GM11168 (cell line): ENCODE measurements at regions not wholly inside any gene's neighbourhood (a gene's known extent, or its start where the extent isn't known, plus 50 kb on each side); places are given as distances from the start of the nearest gene placed in this dataset.

ENCODE experiments used
- in situ Hi-C: fragments of 300-500 bp; cut with MboI; formaldehyde crosslinking; loops from one replicate; pipeline ENCODE4 v1.12.0; 2022; ENCODE audit warnings: low sequenced_read_pairs; ENCODE audit not compliant: unreplicated experiment

DNA sequence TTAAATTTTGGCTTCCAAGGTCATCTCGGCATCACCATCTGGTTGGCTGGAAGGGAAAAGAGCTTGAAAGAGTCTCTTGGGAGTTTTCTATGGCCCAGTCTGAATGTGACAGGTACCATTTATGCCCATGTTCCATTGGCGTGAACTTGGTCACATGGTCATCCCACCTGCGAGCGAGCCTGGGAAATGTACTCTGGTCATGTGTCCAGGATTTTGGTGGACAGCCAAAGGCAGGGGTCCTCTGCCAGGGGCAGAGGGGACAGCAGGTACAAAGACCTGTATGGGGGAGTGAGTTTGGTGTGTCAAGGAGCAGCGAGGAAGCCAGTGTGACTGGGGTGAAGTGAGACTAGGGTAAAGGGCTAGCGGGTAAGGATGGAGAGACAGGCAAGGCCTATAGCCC, 112.6 kb downstream of the CDC5L start:
- in situ Hi-C loops = no loop called here

GRCh38 chr6:44503471-44503870, 116.0 kb downstream of the CDC5L start:
- in situ Hi-C loops = no loop called here

GRCh38 chr6:44504301-44504791, 116.8 kb downstream of the CDC5L start:
- in situ Hi-C loops = no loop called here

DNA sequence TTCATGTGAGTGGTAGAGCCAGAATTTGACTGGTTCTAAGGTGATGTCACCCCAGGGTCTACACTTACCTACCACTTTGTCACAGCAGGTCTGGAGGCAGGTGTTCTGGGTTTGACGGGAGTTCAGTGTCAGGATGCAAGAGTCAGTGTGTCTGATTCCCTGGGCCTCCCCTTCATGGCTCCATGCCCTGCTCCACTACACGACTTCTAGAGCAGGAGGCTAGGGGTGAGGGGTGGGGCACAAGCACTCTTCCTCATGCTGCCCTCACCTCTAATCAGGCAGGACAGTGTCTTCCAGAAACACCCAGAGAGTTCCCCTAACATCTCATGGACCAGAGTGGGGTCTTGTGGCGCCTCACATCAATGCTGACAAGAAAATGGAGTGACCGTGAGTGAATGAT, 118.2 kb downstream of the CDC5L start:
- in situ Hi-C loops = no loop called here

- in situ Hi-C loops = no loop called here
These were observed 119.5 kb downstream of the CDC5L start for GRCh38 chr6:44507014-44507413.

- in situ Hi-C loops = no loop called here
These were observed 121.1 kb downstream of the CDC5L start for GRCh38 chr6:44508646-44509045.

DNA sequence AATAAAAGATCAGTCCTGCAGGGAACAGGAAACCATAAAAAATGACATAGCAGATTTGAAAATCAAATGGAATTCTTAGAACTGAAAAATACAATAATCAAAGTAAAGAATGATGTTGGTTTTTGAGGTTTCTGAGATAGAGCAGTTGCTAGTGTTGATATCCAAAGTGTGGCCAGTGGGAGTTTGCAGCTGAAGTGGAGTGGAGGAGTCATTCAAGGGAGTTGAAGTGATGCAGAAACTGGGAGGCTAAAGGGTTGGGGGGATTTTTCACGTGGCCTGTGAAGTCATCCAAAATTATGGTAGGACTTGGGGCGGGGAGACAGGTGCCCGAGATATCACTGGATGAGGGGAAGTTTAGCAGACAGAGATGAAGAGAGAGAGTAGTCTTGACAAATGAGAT, 123.6 kb downstream of the CDC5L start:
- in situ Hi-C loops = no loop called here

GRCh38 chr6:44512868-44513741, 125.6 kb downstream of the CDC5L start:
- in situ Hi-C loops = no loop called here

DNA sequence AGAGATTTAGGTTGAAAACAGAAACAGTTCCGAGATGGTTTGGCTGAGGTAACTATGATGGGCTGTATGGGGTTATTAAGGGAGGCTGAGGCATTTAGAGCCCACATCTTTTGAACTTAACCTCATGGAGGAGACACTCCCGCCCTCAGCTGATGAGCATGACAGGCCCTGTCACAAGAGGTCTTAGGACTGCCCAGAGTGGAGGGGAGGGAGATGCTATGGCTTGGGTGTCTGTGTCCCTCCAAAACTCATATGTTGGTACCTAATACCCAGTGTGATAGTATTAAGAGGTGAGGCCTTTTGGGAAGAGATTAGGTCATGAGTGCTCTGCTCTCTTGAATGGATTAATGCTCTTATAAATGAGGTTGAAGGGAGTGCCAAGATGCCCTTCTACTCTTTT, 126.6 kb downstream of the CDC5L start:
- in situ Hi-C loops = no loop called here

DNA sequence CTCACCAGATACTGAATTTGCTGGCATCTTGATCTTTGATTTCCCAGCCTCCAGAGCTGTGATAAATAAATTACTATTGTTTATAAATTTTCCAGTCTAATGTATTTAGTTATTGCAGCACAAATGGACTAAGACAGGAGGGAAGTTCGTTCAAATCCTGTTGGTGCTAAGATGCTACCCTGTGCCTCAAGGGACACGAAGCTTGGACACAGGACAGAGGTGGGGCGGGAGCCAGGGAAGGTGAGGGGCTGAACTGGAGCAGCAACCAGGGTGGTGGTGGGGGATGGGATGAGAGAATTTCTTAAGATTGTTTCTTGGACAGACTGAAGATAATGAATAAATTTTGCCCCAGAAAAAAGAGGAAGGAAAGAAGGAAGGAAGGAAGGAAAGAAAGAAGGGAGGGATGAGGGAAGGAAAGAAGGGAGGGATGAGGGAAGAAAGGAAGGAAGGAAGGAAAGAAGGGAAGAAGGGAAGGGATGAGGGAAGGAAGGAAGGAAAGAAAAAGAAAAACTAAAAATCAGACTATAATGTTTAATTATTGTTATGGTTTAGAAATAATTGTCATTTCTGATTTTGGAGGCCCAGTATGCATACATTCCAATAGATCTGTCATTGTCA, 127.2 kb downstream of the CDC5L start:
- in situ Hi-C loops = no loop called here

GRCh38 chr6:44522871-44523270, 135.4 kb downstream of the CDC5L start:
- in situ Hi-C loops = no loop called here

DNA sequence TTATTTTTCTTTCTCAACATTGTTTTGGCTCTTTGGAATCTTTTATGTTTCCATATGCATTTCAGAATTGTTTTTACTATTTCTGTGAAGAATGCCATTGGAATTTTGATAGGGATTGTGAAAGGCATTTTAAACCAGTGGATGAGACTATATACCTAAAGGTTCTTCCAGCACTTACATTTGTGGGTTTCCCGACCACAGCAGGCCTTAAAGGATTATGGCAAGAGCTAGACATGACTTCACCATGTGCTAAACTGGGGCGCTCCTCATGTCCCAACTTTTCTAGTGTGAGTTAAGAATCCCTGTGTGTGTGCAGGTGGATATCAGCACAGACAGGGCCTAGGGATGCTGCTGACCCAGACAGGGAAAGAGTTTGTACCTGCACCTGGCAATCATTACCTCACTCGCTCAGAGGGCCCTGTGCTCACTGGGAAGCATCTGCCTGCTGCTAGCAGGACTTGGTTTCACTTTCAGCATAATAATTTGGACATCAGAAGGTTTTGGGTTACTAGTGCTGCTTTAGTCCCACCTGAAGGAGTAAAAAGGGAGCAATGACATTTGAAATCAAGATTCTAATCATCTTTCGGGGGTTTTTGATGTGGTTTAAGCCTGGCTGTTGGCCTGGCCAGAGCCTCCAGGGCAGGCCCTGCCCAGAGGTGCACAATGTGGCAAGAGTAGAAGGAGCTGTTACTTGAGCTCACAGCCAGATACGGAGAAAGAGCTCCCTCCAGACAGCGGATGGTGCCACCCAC, 137.1 kb downstream of the CDC5L start:
- in situ Hi-C loops = no loop called here

- in situ Hi-C loops = no loop called here
These were observed 138.3 kb downstream of the CDC5L start for GRCh38 chr6:44525761-44526351.

DNA sequence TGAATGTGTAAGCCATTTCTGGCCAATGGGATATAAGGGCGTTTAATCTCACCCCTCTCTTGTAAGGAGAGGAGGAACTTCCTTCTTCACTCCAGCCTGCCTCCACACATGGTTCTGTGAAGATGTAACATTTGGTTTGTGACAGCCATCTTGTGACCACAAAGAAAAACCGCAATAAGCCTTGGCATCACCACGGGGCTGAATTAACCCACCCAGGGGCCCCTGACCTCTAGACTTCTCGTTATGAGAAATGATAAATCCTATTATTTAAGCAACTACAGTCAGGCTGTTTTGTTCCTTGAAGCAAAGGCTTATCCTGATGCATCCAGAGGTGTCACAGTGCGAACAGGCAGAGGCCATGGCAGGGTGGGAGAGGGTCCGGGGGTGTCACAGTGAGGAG, 139.7 kb downstream of the CDC5L start:
- in situ Hi-C loops = no loop called here

DNA sequence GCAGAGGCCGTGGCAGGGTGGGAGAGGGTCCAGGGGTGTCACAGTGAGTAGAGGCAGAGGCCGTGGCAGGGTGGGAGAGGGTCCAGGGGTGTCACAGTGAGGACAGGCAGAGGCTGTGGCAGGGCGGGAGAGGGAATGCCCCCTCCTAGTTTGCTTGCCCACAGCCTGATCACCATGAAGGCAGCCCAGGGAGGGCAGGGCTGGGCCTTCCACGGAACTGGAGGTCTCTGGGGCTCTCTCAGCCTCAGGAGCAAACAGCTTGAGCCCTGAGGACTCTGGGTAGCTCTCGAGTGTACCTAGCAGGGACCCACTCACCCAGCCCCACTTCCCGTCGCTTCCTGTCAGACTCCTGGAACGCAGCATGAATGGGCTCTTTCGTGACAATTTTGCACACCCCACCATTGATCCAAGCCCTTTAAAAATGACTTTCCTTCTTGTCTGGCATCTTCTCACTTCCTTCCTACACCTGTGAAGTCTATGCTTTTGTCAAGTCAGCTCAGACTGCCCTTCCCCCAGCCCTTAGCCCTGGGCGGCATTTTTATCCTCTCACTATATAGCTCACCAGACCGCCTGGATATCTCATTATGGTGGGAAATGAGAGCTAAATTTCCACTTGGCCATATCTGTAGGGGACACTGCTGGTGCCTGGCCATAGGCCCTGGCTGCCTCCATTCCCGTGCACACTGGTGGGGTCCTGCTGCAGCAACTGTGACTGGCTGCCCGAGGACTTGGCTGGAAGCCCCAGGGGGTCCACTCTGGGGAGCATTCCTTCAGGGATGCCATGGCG, 140.3 kb downstream of the CDC5L start:
- in situ Hi-C loops = no loop called here

- in situ Hi-C loops = no loop called here
These were observed 140.8 kb downstream of the CDC5L start for GRCh38 chr6:44528370-44528644.

- in situ Hi-C loops = no loop called here
These were observed 141.2 kb downstream of the CDC5L start for GRCh38 chr6:44528716-44529115.

DNA sequence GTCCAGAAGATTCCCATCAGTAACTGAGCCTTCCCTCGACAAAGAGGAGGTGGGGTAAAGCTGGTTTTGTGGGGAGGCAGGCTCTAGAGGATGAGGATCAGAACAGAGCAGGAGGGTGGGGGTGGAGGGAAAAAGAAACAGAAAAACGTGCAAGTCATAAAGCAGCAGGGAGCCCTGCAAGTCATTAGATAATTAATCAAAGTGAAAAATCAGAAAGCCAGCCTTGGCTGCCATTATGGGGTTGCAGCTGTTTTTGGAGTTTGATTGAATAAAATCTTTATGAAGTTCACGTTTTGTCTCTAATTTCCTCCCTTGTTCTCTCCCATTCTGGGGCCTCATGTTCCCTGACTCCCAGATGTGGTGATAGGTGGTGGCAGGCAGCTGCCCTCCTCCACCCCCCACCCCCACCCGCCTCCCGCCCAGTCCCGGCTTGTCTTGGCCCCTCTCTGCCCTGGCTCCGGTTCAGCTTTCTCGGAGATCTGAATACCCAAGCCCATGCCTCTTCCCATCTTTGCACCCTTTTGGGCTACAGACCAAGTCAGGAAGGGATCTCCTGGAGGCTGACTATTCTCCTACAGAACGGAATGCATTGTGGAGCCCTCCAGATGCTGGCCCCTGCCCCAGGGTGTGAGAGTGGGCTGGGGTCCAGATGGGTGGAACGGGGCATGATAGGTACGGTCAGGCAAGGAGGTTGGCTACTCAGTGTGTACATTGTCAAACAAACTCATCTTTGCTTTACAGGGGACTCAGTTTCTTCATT, 141.8 kb downstream of the CDC5L start:
- in situ Hi-C loops = no loop called here

DNA sequence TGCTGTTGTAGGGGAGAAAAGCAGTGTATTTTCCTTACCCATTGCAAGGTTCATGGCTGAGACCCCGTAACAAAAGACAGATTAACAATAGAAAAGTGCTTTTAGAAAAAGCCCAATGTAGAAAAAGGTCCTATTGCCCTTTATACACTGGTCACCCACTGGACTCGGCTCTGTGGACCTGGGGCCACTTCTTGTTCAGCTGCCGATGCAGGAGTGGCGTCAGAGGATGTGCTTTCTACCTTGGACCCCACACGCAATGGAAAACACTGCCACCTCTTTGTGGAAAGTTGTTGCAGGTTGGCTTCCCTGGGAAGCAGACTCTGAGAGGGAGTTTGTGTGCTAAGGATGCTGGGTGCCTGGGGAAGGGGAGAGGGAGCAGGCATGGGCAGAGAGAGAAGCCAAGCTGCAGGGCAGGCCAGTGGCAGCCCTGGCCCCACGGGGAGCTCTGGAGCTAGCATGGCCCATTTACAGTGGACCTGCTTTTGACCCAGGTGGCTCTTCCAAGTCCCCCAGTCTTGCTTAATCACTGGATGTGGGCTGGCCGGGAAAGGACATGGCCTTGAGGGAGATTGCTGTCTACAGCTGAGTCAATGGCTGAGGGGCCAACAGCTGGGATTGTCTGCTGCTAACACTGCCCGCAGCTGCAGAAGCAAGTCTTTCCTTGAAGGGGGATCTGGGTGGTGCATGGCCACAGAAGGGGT, 142.9 kb downstream of the CDC5L start:
- in situ Hi-C loops = no loop called here
